K562 (cell line): ENCODE measurements at regions not wholly inside any gene's neighbourhood (a gene's known extent, or its start where the extent isn't known, plus 50 kb on each side); places are given as distances from the start of the nearest gene placed in this dataset.
A peak's percentile ranks its signal among the peaks of the same experiment; 100 is the strongest.

Source experiments
- ATAC-seq: fragments of 200-7000 bp; cut with Tn5 transposase; 3 replicates; pipeline ENCODE4 v1.9.1; 2020; ENCODE audit warnings: moderate library complexity
- BruUV-seq: library from RNA; stranded (reverse); fragments of 400-500 nt; replicated peaks from 2 replicates; lab custom pipeline; 2021; lab: Mats Ljungman, UMichigan
- CTCF ChIA-PET: fragments of 300-600 bp; formaldehyde crosslinking; extraction: SDS; loops from one replicate; lab custom pipeline; 2021; ENCODE audit warnings: low intra/inter-chr PET ratio; lab: Yijun Ruan, JAX
- POLR2A ChIA-PET: fragments of 300-600, 350-650 bp; sonication (Branson Sonifier 250); formaldehyde crosslinking; extraction: SDS; loops from one replicate; lab custom pipeline; 2021; ENCODE audit warnings: antibody characterized with exemption, inconsistent platforms; lab: Yijun Ruan, JAX
- DNase-seq, 4 experiments: peaks; one replicate each; pipeline versions ENCODE4 v3.0.0 to v3.0.0-alpha.2; 2011 to 2018; ENCODE audit warnings: low spot score in 3 of 4, mixed read lengths in 3 of 4; ENCODE audit errors: extremely low read depth in 1 of 4
- FAIRE-seq: peaks from 2 replicates; lab custom pipeline; 2011; peaks lifted over from hg19 to GRCh38; lab: Jason Lieb, UNC
- H2AFZ ChIP-seq: 2 replicates; pipeline ENCODE4 v1.6.0; 2011; ENCODE audit warnings: low read depth, low read length, control low read depth, inconsistent platforms
- H3K27ac ChIP-seq: fragments of 200-600 bp; 3 replicates; pipeline ENCODE4 v1.8.0; 2011; ENCODE audit warnings: low read depth, mild to moderate bottlenecking, control low read depth, inconsistent platforms, low read length, moderate library complexity, mixed read lengths; ENCODE audit errors: extremely low read depth
- H3K27me3 ChIP-seq, 2 experiments: fragments of 300-600 bp in 1 of 2; 2 replicates in 1 of 2; 3 replicates in 1 of 2; pipeline versions ENCODE4 v1.6.0 to v1.8.0; 2011; ENCODE audit warnings: inconsistent platforms in 2 of 2, low read length in 2 of 2, mild to moderate bottlenecking in 1 of 2, mixed read lengths in 1 of 2, moderate library complexity in 1 of 2; ENCODE audit not compliant: control insufficient read depth in 2 of 2, insufficient read depth in 2 of 2
- H3K36me3 ChIP-seq: fragments of 300-600 bp; 3 replicates; pipeline ENCODE4 v1.8.0; 2011; ENCODE audit warnings: mild to moderate bottlenecking, low read length, inconsistent platforms; ENCODE audit not compliant: control insufficient read depth, insufficient read depth
- H3K4me1 ChIP-seq, 2 experiments: fragments of 200-600 bp in 1 of 2; replicated peaks in 1 of 2; 2 replicates in 1 of 2; 3 replicates in 1 of 2; pipeline versions ENCODE4 v1.5.1 to v1.8.0; 2011; ENCODE audit warnings: inconsistent platforms in 2 of 2, low read length in 2 of 2, mild to moderate bottlenecking in 1 of 2, mixed read lengths in 1 of 2, moderate library complexity in 1 of 2; ENCODE audit not compliant: control insufficient read depth in 2 of 2, insufficient read depth in 2 of 2
- H3K4me2 ChIP-seq: 2 replicates; pipeline ENCODE4 v1.6.1; 2011; ENCODE audit warnings: low read length, control low read depth, inconsistent platforms, mixed read lengths; ENCODE audit not compliant: insufficient read depth
- H3K4me3 ChIP-seq: fragments of 200-600 bp; sonication (generic), shearing (Covaris generic); 2 replicates; pipeline ENCODE4 v1.5.1; 2016; ENCODE audit warnings: control low read depth, inconsistent platforms
- H3K79me2 ChIP-seq: fragments of 200-600 bp; 3 replicates; pipeline ENCODE4 v1.8.0; 2011; ENCODE audit warnings: low read length, inconsistent platforms; ENCODE audit not compliant: control insufficient read depth, insufficient read depth
- H3K9ac ChIP-seq, 2 experiments: 2 replicates each; pipeline versions ENCODE4 v1.6.0 to v1.6.1; 2011; ENCODE audit warnings: low read depth in 2 of 2, low read length in 2 of 2, control low read depth in 1 of 2, inconsistent platforms in 1 of 2, mild to moderate bottlenecking in 1 of 2, mixed read lengths in 1 of 2; ENCODE audit not compliant: insufficient read depth in 1 of 2
- H3K9me1 ChIP-seq: one replicate; pipeline ENCODE4 v1.6.0; 2011; ENCODE audit warnings: inconsistent platforms, mild to moderate bottlenecking, low read length, moderate library complexity; ENCODE audit not compliant: control insufficient read depth, insufficient read depth
- H3K9me3 ChIP-seq: replicated peaks from 2 replicates; pipeline ENCODE4 v1.5.1; 2011; ENCODE audit warnings: low read depth, low read length, inconsistent platforms; ENCODE audit not compliant: control insufficient read depth, insufficient read depth
- H4K20me1 ChIP-seq: replicated peaks from 2 replicates; pipeline ENCODE4 v1.6.1; 2011; ENCODE audit warnings: low read length, inconsistent platforms, mixed read lengths; ENCODE audit not compliant: control insufficient read depth, insufficient read depth
- CBFA2T2 ChIP-seq: fragments of 450-650 bp; conservative IDR thresholded peaks from 2 replicates; pipeline ENCODE4 v1.6.1; 2017; ENCODE audit warnings: mild to moderate bottlenecking
- CBFA2T3 ChIP-seq: fragments of 450-650 bp; IDR thresholded peaks from 2 replicates; pipeline ENCODE4 v1.6.1; 2017
- ETV5 ChIP-seq: sonication (generic); formaldehyde crosslinking; IDR thresholded peaks from 2 replicates; pipeline ENCODE4 v1.4.0; 2020; ENCODE audit warnings: low read depth, mild to moderate bottlenecking, missing genetic modification reagents
- FIP1L1 ChIP-seq: fragments of 200-400 bp; formaldehyde crosslinking; IDR thresholded peaks from 2 replicates; pipeline ENCODE4 v1.6.1; 2018; ENCODE audit warnings: mild to moderate bottlenecking, low read depth, low read length; ENCODE audit not compliant: poor library complexity, severe bottlenecking
- FUS ChIP-seq: fragments of 200-400 bp; formaldehyde crosslinking; optimal IDR thresholded peaks from 2 replicates; pipeline ENCODE3; 2017; ENCODE audit warnings: low read depth, low read length
- HDAC3 ChIP-seq: fragments of 450-650 bp; IDR thresholded peaks from 2 replicates; pipeline ENCODE4 v1.6.1; 2018; ENCODE audit warnings: borderline replicate concordance, mild to moderate bottlenecking, moderate library complexity; ENCODE audit not compliant: partially characterized antibody
- HMGN3 ChIP-seq: IDR thresholded peaks from 2 replicates; pipeline ENCODE4 v1.6.1; 2011; ENCODE audit warnings: borderline replicate concordance, low read depth, mild to moderate bottlenecking, mixed read lengths, low read length; ENCODE audit not compliant: insufficient read length; ENCODE audit errors: extremely low read depth
- KAT8 ChIP-seq: fragments of 450-650 bp; IDR thresholded peaks from 2 replicates; pipeline ENCODE4 v1.6.1; 2016; ENCODE audit warnings: low read depth, mild to moderate bottlenecking
- NRF1 ChIP-seq, 2 experiments: fragments of 450-650 bp; IDR thresholded peaks in 1 of 2; conservative IDR thresholded peaks in 1 of 2; 2 replicates each; pipeline ENCODE4 v1.6.1; 2014; ENCODE audit warnings: mild to moderate bottlenecking in 2 of 2
- PHB ChIP-seq: fragments of 250-450 bp; sonication (Bioruptor Pico); IDR thresholded peaks from 2 replicates; pipeline ENCODE4 v1.5.0; 2021
- RBM34 ChIP-seq: fragments of 200-400 bp; formaldehyde crosslinking; IDR thresholded peaks from 2 replicates; pipeline ENCODE4 v1.6.1; 2018; ENCODE audit warnings: low read length, borderline replicate concordance; ENCODE audit not compliant: insufficient read depth
- RNF2 ChIP-seq: sonication (generic); IDR thresholded peaks from 2 replicates; pipeline ENCODE4 v1.6.1; 2016
- RREB1 ChIP-seq: fragments of 250-450 bp; sonication (Bioruptor Pico); IDR thresholded peaks from 2 replicates; pipeline ENCODE4 v1.4.0; 2020
- ZNF12 ChIP-seq: sonication (generic); formaldehyde crosslinking; IDR thresholded peaks from 2 replicates; pipeline ENCODE4 v1.4.0; 2020; ENCODE audit warnings: mild to moderate bottlenecking, missing genetic modification reagents
- WGBS: fragments of 100-300 bp; shearing (Covaris generic); methylation state at CpG from one replicate; pipeline ENCODE4 v1.1.6; 2016; ENCODE audit warnings: low coverage, mixed read lengths; ENCODE audit not compliant: insufficient coverage; ENCODE audit errors: missing lambda C conversion rate; 5-methylcytosine and 5-hydroxymethylcytosine counted together
- in situ Hi-C: fragments of 300-500 bp; cut with MboI; formaldehyde crosslinking; loops from 4 replicates; pipeline ENCODE4 v1.15.0; 2018; ENCODE audit warnings: inconsistent platforms, mixed read lengths
- intact Hi-C: fragments of 100-400 bp; cut with micrococcal nuclease; formaldehyde crosslinking; loops from 2 replicates; pipeline ENCODE4 v1.14.2; 2022
- TF ChIP-seq, protein P1 (sequence below): fragments of 450-650 bp; IDR thresholded peaks from 2 replicates; pipeline ENCODE4 v1.6.1; 2016; ENCODE audit warnings: antibody characterized with exemption

GRCh38 chr16:50478773-50479149, 69.4 kb upstream of the NKD1 start:
- no peak for FAIRE-seq
- TF ChIP-seq RNF2 = no peak
- 0 out of 4 replicates have a peak, but pooled peaks of 1 of the 2 experiments have one; percentile 13 for TF ChIP-seq NRF1 (conservative IDR thresholded peaks at IDR 0.05 in 1 of 2, IDR thresholded peaks at IDR 0.05 in 1 of 2)
- TF ChIP-seq CBFA2T2 = peak; percentile 33; the same call in 1 of the 2 replicates
- TF ChIP-seq CBFA2T3 = 0 out of 2 replicates have a peak, but pooled peaks have one; percentile 21
- TF ChIP-seq KAT8 = no peak
- TF ChIP-seq ZNF12 (CRISPR knock-in tag) = no peak
- no peak for TF ChIP-seq RREB1
- TF ChIP-seq, protein P1, sequence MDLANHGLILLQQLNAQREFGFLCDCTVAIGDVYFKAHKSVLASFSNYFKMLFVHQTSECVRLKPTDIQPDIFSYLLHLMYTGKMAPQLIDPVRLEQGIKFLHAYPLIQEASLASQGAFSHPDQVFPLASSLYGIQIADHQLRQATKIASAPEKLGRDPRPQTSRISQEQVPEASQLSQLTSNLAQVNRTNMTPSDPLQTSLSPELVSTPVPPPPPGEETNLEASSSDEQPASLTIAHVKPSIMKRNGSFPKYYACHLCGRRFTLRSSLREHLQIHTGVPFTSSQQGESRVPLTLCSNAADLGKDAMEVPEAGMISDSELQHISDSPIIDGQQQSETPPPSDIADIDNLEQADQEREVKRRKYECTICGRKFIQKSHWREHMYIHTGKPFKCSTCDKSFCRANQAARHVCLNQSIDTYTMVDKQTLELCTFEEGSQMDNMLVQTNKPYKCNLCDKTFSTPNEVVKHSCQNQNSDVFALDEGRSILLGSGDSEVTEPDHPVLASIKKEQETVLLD = no peak
- no peak for TF ChIP-seq RBM34
- no peak for TF ChIP-seq FUS
- TF ChIP-seq PHB (CRISPR knock-in tag) = no peak
- no peak for TF ChIP-seq FIP1L1
- TF ChIP-seq HDAC3 = no peak
- no peak for TF ChIP-seq ETV5 (CRISPR knock-in tag)
- peak; percentile 32 for TF ChIP-seq HMGN3

More at GRCh38 chr16:50478773-50479149, 69.4 kb upstream of the NKD1 start:
- BruUV-seq = no TSS peak
- Histone ChIP-seq H2AFZ (no peak overlapping the region), H3K4me1 (peaks cover 0 to 9% of the 10 kb centered on the region in 2 experiments; a peak in 3 of 5 replicates), H3K4me2 (peak overlapping the region; percentile 10; the same call in 1 of the 2 replicates), H3K27ac (no peak overlapping the region), H3K9me1 (no peaks in the 10 kb centered on the region), H3K9ac (no peak overlapping the region), H3K4me3 (no peak overlapping the region), H3K9me3 (no peaks in the 10 kb centered on the region), H3K27me3 (peaks cover 7 to 21% of the 10 kb centered on the region in 2 experiments; a peak in 3 of 5 replicates), H3K36me3 (no peaks in the 10 kb centered on the region), H4K20me1 (no peaks in the 10 kb centered on the region), H3K79me2 (no peaks in the 10 kb centered on the region)
- in situ Hi-C loops = no loop called here
- intact Hi-C loops = no loop called here
- ATAC-seq (peak; percentile 70), DNase-seq (peak in 1 of 4 experiments; percentile 17)
- 4% methylated on average over 9 of the region's 9 CpGs for WGBS
- ChIA-PET POLR2A (interaction anchor here (0.6 to 1.1 kb wide), 4 partner anchors 9 to 168 kb away, joined by 3 to 4 read pairs (median 3); no protein-coding TSS in a partner anchor), CTCF (no interaction called here)
